Omental fat pad (tissue), 3 donors: ENCODE measurements at regions not wholly inside any gene's neighbourhood (a gene's known extent, or its start where the extent isn't known, plus 50 kb on each side); places are given as distances from the start of the nearest gene placed in this dataset.

Experiments used
- ATAC-seq: fragments of 150-250 bp; one replicate; pipeline ENCODE4 v1.9.1; 2016; ENCODE audit warnings: mild to moderate bottlenecking, moderate library complexity; ENCODE audit not compliant: low FRiP score
- DNase-seq: peaks from one replicate; pipeline ENCODE4 v3.0.0-alpha.2; 2019; ENCODE audit warnings: low spot score
- TF ChIP-seq, protein P1 (sequence below), 3 donors: fragments of 450-650 bp; IDR thresholded peaks; one replicate each; pipeline ENCODE4 v1.5.1; 2016 to 2017; ENCODE audit warnings: antibody characterized with exemption in 3 of 3, mild to moderate bottlenecking in 3 of 3, moderate library complexity in 2 of 3

GRCh38 chr5:164580155-164580554, 1074.7 kb downstream of the MAT2B start:
- TF ChIP-seq, protein P1, sequence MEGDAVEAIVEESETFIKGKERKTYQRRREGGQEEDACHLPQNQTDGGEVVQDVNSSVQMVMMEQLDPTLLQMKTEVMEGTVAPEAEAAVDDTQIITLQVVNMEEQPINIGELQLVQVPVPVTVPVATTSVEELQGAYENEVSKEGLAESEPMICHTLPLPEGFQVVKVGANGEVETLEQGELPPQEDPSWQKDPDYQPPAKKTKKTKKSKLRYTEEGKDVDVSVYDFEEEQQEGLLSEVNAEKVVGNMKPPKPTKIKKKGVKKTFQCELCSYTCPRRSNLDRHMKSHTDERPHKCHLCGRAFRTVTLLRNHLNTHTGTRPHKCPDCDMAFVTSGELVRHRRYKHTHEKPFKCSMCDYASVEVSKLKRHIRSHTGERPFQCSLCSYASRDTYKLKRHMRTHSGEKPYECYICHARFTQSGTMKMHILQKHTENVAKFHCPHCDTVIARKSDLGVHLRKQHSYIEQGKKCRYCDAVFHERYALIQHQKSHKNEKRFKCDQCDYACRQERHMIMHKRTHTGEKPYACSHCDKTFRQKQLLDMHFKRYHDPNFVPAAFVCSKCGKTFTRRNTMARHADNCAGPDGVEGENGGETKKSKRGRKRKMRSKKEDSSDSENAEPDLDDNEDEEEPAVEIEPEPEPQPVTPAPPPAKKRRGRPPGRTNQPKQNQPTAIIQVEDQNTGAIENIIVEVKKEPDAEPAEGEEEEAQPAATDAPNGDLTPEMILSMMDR (IDR thresholded peaks at IDR 0.05) = no peak
- no peak for ATAC-seq

GRCh38 chr5:164581889-164582288, 1076.5 kb downstream of the MAT2B start:
- ATAC-seq = no peak
- TF ChIP-seq, protein P1 (IDR thresholded peaks at IDR 0.05) = no peak
- no peak for DNase-seq

More at GRCh38 chr5:164580155-164580554, 1074.7 kb downstream of the MAT2B start:
- no peak for DNase-seq

DNA sequence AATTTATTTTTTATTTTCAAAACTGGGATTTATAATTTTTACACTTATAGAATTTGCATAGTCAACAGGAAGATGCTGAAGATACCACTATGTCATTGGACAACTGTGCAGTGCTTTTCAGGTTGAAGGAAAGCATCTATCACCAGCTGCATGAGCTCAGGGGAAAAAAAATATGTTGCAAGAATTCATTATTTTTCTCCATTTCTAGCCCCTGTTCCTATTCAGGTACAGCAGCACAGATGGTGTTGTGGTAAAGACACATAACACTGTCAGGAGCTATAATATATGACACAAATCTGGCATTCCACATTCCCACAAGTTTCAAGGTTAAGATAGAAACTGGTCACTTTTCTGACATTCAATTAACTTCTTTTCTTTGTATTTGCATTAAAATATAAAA, 1088.6 kb downstream of the MAT2B start:
- TF ChIP-seq, protein P1 (IDR thresholded peaks at IDR 0.05) = no peak
- no peak for DNase-seq
- no peak for ATAC-seq

DNA sequence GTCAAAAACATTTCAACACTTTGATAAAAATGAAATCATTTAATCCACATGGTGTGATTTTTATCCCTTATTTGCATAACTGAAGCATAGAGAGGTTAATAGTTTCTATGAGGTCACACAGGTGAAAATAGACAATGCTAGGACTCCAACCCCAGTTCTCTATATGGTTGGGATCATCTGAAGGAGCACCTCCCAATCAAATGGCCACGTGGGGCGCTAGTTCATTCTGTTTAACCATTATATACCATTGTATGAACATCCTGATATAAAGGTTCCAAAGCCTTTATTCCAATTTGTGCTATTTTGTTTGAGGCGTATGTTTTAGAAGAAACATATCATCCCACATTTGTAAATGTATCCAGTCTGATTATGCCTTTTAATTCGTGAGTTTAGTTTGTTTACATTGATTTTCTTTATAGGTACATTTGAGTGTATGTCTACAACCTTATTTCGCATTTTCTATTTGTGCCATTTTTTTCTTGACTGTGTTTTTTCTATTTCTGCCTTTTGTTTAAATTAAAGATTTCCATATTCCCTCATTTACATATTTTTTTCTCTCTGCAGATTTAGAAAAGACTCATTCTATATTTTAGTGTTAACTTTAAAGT, 1092.0 kb downstream of the MAT2B start:
- ATAC-seq (no peak), DNase-seq (no peak)
- TF ChIP-seq, protein P1 (IDR thresholded peaks at IDR 0.05) = no peak

DNA sequence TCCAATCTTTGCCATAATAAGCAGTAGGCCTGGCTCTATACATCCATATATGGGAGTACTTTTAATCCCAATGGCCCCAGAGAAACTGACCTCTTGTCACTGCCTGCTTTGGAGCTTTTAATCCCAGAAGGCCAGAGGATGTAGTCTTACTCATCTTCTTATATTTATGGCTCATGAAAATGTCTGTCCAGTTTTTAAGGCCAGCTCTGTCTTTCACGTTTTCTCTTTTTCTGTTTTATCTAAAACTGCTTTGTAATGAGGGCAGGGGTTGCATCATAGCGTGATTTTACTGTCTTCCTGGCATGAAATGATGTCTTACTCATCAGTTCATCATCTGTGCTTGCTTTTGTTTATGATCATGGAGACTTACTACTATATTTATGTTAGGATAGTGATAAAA, 1094.9 kb downstream of the MAT2B start:
- ATAC-seq (no peak), DNase-seq (no peak)
- TF ChIP-seq, protein P1 (IDR thresholded peaks at IDR 0.05) = no peak

DNA sequence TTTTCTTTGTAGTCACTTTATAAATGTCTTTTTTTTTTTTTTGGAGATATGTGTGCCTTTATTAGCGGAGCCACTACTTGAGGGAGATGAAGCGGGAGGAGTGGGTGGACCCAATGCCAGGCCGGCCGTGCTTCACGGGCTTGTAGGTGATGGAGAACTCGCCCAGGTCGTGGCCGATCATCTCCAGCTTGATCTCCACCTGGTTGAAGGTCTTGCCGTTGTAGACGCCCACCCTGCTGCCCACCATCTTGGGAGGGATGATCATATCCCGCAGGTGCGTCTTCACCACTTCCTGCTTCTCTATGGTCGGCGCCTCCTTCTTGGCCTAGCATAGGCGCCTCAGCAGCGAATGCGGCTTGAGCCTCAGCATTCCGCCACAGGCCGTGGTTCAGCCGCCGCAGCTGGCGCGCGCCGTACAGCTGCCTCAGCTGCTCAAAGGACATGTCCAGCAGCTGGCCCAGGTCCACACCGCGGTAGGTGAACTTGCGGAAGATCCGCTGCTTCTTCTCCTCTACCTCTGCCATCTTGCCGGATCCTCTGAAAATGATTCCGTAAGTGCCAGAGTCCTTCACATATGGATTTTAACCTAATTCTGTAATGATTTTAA, 1095.6 kb downstream of the MAT2B start:
- TF ChIP-seq, protein P1 (IDR thresholded peaks at IDR 0.05) = no peak
- ATAC-seq (no peak), DNase-seq (no peak)

DNA sequence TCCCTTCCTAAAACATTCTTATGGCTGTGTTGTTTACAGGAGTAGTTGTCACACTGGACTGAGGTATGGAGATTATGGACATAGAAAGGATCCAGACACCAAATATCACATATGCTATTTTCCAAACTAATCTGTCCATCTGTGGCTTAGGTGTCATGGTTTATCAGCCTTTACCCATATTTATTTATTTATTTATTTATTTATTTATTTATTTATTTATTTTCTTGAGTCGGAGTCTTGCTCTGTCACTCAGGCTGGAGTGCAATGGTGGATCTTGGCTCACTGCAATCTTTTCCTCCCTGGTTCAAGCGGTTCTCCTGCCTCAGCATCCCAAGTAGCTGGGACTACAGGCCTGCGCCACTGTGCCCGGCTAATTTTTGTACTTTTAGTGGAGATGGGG, 1103.1 kb downstream of the MAT2B start:
- DNase-seq = no peak
- no peak for ATAC-seq
- TF ChIP-seq, protein P1 (IDR thresholded peaks at IDR 0.05) = no peak
